Stomach (tissue), 4 donors: ENCODE measurements at regions not wholly inside any gene's neighbourhood (a gene's known extent, or its start where the extent isn't known, plus 50 kb on each side); places are given as distances from the start of the nearest gene placed in this dataset.

Experiments
- POLR2A ChIP-seq, 4 donors: fragments of 450-650 bp; IDR thresholded peaks; one replicate each; pipeline ENCODE4 v1.6.1; 2016; ENCODE audit warnings: antibody characterized with exemption in 4 of 4, control low read depth in 2 of 4, mild to moderate bottlenecking in 1 of 4, moderate library complexity in 1 of 4
- TF ChIP-seq, protein P1 (sequence below), 7 experiments: fragments of 450-650 bp in 4 of 7; fragments of 200-600 bp in 3 of 7; sonication (generic) in 3 of 7; IDR thresholded peaks; one replicate each; pipeline ENCODE4 v1.5.1; 2016 to 2019; ENCODE audit warnings: antibody characterized with exemption in 7 of 7, control low read depth in 2 of 7, mild to moderate bottlenecking in 1 of 7

DNA sequence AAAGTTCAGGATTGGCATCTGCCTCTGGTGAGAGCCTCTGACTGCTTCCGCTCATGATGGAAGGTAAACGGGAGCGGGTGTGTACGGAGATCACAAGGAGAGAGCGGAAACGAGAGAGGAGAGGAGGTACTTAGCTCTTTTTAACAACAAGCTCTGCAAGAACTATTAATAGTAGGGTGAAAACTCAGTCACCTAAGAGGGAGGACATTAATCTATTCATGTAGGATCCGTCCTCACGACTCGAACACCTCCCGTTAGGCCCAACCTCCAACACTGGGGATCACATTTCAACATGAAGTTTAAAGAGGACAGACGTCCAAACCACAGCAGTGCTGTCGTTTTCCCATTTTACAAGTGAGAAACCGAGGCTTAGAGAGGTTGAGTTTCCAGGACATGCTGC lies 173.7 kb downstream of the SLC28A3 start:
- TF ChIP-seq, protein P1, sequence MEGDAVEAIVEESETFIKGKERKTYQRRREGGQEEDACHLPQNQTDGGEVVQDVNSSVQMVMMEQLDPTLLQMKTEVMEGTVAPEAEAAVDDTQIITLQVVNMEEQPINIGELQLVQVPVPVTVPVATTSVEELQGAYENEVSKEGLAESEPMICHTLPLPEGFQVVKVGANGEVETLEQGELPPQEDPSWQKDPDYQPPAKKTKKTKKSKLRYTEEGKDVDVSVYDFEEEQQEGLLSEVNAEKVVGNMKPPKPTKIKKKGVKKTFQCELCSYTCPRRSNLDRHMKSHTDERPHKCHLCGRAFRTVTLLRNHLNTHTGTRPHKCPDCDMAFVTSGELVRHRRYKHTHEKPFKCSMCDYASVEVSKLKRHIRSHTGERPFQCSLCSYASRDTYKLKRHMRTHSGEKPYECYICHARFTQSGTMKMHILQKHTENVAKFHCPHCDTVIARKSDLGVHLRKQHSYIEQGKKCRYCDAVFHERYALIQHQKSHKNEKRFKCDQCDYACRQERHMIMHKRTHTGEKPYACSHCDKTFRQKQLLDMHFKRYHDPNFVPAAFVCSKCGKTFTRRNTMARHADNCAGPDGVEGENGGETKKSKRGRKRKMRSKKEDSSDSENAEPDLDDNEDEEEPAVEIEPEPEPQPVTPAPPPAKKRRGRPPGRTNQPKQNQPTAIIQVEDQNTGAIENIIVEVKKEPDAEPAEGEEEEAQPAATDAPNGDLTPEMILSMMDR (IDR thresholded peaks at IDR 0.05), result no peak
- no peak for TF ChIP-seq POLR2A (IDR thresholded peaks at IDR 0.05)
